GM12878 (cell line): ENCODE measurements at regions not wholly inside any gene's neighbourhood (a gene's known extent, or its start where the extent isn't known, plus 50 kb on each side); places are given as distances from the start of the nearest gene placed in this dataset.

ENCODE experiments used
- ATAC-seq: fragments of 200-7000 bp; cut with Tn5 transposase; 3 replicates; pipeline ENCODE4 v1.9.1; 2020; ENCODE audit warnings: mild to moderate bottlenecking, moderate library complexity
- BruUV-seq: library from RNA; stranded (reverse); fragments of 400-500 nt; replicated peaks from 2 replicates; lab custom pipeline; 2021; lab: Mats Ljungman, UMichigan
- CTCF ChIA-PET: fragments of 300-600 bp; sonication (Branson Sonifier 250); formaldehyde crosslinking; extraction: SDS; loops from one replicate; lab custom pipeline; 2021; ENCODE audit warnings: inconsistent platforms; lab: Yijun Ruan, JAX
- POLR2A ChIA-PET: fragments of 350-600 bp; formaldehyde crosslinking; extraction: SDS; loops from one replicate; lab custom pipeline; 2021; ENCODE audit warnings: inconsistent platforms; lab: Charles Lee
- RAD21 ChIA-PET: fragments of 300-600 bp; sonication (Branson Sonifier 250); formaldehyde crosslinking; loops from one replicate; lab custom pipeline; 2023; ENCODE audit warnings: antibody characterized with exemption; ENCODE audit not compliant: unreplicated experiment; lab: Charles Lee
- SMC1A ChIA-PET: fragments of 300-600 bp; sonication (Branson Sonifier 250); formaldehyde crosslinking; loops from one replicate; lab custom pipeline; 2023; ENCODE audit not compliant: unreplicated experiment, uncharacterized antibody; lab: Charles Lee
- DNase-seq: peaks from one replicate; pipeline ENCODE4 v3.0.0-alpha.2; 2011; ENCODE audit warnings: low read depth, low spot score
- FAIRE-seq: peaks from 3 replicates; lab custom pipeline; 2011; peaks lifted over from hg19 to GRCh38; lab: Jason Lieb, UNC
- H2AFZ ChIP-seq: 2 replicates; pipeline ENCODE4 v1.6.0; 2011; ENCODE audit warnings: low read depth, low read length, control low read depth; ENCODE audit not compliant: control insufficient read depth
- H3K27ac ChIP-seq: 2 replicates; pipeline ENCODE4 v1.5.1; 2011; ENCODE audit warnings: control low read depth; ENCODE audit not compliant: control insufficient read depth, insufficient read depth
- H3K27me3 ChIP-seq, 2 experiments: replicated peaks in 1 of 2; 2 replicates each; pipeline versions ENCODE4 v1.6.0 to v1.6.1; 2011; ENCODE audit warnings: low read length in 1 of 2; ENCODE audit not compliant: control insufficient read depth in 2 of 2, insufficient read depth in 2 of 2
- H3K36me3 ChIP-seq, 2 experiments: 2 replicates each; pipeline ENCODE4 v1.5.1; 2011; ENCODE audit warnings: low read length in 1 of 2; ENCODE audit not compliant: control insufficient read depth in 2 of 2, insufficient read depth in 2 of 2
- H3K4me1 ChIP-seq: 2 replicates; pipeline ENCODE4 v1.6.1; 2011; ENCODE audit warnings: mild to moderate bottlenecking, low read length, moderate library complexity, mixed read lengths; ENCODE audit not compliant: control insufficient read depth, insufficient read depth
- H3K4me2 ChIP-seq: 2 replicates; pipeline ENCODE4 v1.6.0; 2011; ENCODE audit warnings: control low read depth; ENCODE audit not compliant: control insufficient read depth, insufficient read depth
- H3K4me3 ChIP-seq: fragments of 200-600 bp; sonication (generic); 2 replicates; pipeline ENCODE4 v1.5.1; 2016
- H3K79me2 ChIP-seq: 2 replicates; pipeline ENCODE4 v1.6.0; 2011; ENCODE audit warnings: low read length; ENCODE audit not compliant: control insufficient read depth, insufficient read depth
- H3K9ac ChIP-seq: 2 replicates; pipeline ENCODE4 v1.8.0; 2011; ENCODE audit warnings: low read length, control low read depth, mixed read lengths; ENCODE audit not compliant: control insufficient read depth, insufficient read depth
- H3K9me3 ChIP-seq: replicated peaks from 3 replicates; pipeline ENCODE4 v1.5.1; 2011; ENCODE audit warnings: mild to moderate bottlenecking, low read length; ENCODE audit not compliant: control insufficient read depth, insufficient read depth
- H4K20me1 ChIP-seq: 2 replicates; pipeline ENCODE4 v1.6.0; 2011; ENCODE audit not compliant: control insufficient read depth, insufficient read depth
- BHLHE40 ChIP-seq, 2 experiments: fragments of 450-650 bp in 1 of 2; IDR thresholded peaks; 2 replicates each; pipeline ENCODE4 v1.6.1; 2011 to 2017; ENCODE audit warnings: low read depth in 2 of 2, borderline replicate concordance in 1 of 2, improper control_type of control experiment in 1 of 2, low read length in 1 of 2, mild to moderate bottlenecking in 1 of 2
- ETV6 ChIP-seq, 2 experiments: fragments of 450-650 bp in 1 of 2; IDR thresholded peaks in 1 of 2; conservative IDR thresholded peaks in 1 of 2; 2 replicates each; pipeline ENCODE4 v1.6.1; 2014; ENCODE audit warnings: antibody characterized with exemption in 1 of 2, borderline replicate concordance in 1 of 2, low read depth in 1 of 2, mild to moderate bottlenecking in 1 of 2, moderate library complexity in 1 of 2
- HCFC1 ChIP-seq: fragments of 150-350 bp; IDR thresholded peaks from 2 replicates; pipeline ENCODE4 v1.6.1; 2014; ENCODE audit warnings: low read length
- MEF2B ChIP-seq: fragments of 450-650 bp; IDR thresholded peaks from 2 replicates; pipeline ENCODE4 v1.6.1; 2018; ENCODE audit warnings: mild to moderate bottlenecking, moderate library complexity; ENCODE audit not compliant: partially characterized antibody, poor library complexity, severe bottlenecking
- NFXL1 ChIP-seq: fragments of 450-650 bp; IDR thresholded peaks from 2 replicates; pipeline ENCODE4 v1.6.1; 2017; ENCODE audit warnings: antibody characterized with exemption, mild to moderate bottlenecking, borderline replicate concordance
- NR2F1 ChIP-seq: fragments of 450-650 bp; conservative IDR thresholded peaks from 2 replicates; pipeline ENCODE4 v1.6.1; 2017; ENCODE audit warnings: mild to moderate bottlenecking
- RBBP5 ChIP-seq: fragments of 200-600 bp; sonication (generic); conservative IDR thresholded peaks from 2 replicates; pipeline ENCODE4 v1.6.1; 2016
- SREBF1 ChIP-seq: IDR thresholded peaks from 2 replicates; pipeline ENCODE4 v1.6.1; 2012; ENCODE audit warnings: mild to moderate bottlenecking, low read length
- TCF7 ChIP-seq: IDR thresholded peaks from 2 replicates; pipeline ENCODE4 v1.6.1; 2014; ENCODE audit warnings: antibody characterized with exemption, borderline replicate concordance
- ZSCAN29 ChIP-seq: fragments of 450-650 bp; IDR thresholded peaks from 2 replicates; pipeline ENCODE4 v1.6.1; 2017; ENCODE audit warnings: mild to moderate bottlenecking, moderate library complexity
- ZZZ3 ChIP-seq: IDR thresholded peaks from 2 replicates; pipeline ENCODE4 v1.6.1; 2011; ENCODE audit warnings: low read depth; ENCODE audit not compliant: control insufficient read depth, insufficient read length
- WGBS: methylation state at CpG from one replicate; pipeline ENCODE4 v1.1.6; 2016; ENCODE audit warnings: low lambda C conversion rate; ENCODE audit not compliant: insufficient replicate concordance, insufficient coverage; ENCODE audit errors: missing lambda C conversion rate; 5-methylcytosine and 5-hydroxymethylcytosine counted together
- in situ Hi-C: fragments of 300-500 bp; cut with MboI; formaldehyde crosslinking; loops from 9 replicates; pipeline ENCODE4 v1.14.3; 2018; ENCODE audit warnings: mixed read lengths
- intact Hi-C: fragments of 100-400 bp; cut with micrococcal nuclease; formaldehyde crosslinking; loops from one replicate; pipeline ENCODE4 v1.14.2; 2022; ENCODE audit not compliant: unreplicated experiment
- TF ChIP-seq, protein P1 (sequence below): fragments of 450-650 bp; IDR thresholded peaks from 2 replicates; pipeline ENCODE4 v1.6.1; 2017; ENCODE audit warnings: mild to moderate bottlenecking, moderate library complexity
- TF ChIP-seq, protein P2 (sequence below): fragments of 150-350 bp; IDR thresholded peaks from 2 replicates; pipeline ENCODE4 v1.6.1; 2014; ENCODE audit warnings: mild to moderate bottlenecking, low read depth, low read length

DNA sequence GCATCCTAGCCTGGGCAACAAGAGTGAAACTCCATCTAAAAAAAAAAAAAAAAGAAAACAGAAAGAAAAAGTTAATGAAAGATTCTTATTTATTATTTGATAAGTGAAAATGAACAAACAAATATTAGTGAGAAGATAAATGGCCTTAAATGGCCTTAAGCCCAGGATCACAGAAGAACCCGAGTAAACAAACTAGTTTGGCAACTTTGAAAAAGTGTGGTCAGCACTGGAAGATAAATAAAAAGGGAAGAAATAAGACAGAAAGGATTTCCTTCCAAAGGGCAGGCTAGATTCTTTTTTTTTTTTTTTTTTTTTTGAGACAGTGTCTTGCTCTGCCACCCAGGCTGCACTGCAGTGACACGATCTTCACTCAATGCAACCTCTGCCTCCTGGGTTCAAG lies 692.4 kb downstream of the CPS1 start:
- TF ChIP-seq ZSCAN29, result no peak
- ChIA-PET CTCF (interaction anchor here (0.5 kb wide), 1 partner anchor 164 kb away, joined by 7 read pairs; no protein-coding TSS in a partner anchor), POLR2A (no interaction called here), RAD21 (no interaction called here), SMC1A (no interaction called here)
- H3K27me3 ChIP-seq, result no peaks in the 10 kb centered on the region
- H3K9ac ChIP-seq, result no peak overlapping the region
- H3K4me2 ChIP-seq, result no peak overlapping the region
- WGBS, result 0% methylated on average over 1 of the region's 2 CpGs
- H3K4me1 ChIP-seq, result no peaks in the 10 kb centered on the region
- in situ Hi-C loops, result no loop called here
- DNase-seq (no peak), ATAC-seq (no peak), FAIRE-seq (no peak)
- intact Hi-C loops, result no loop called here
- H2AFZ ChIP-seq, result no peak overlapping the region
- H3K4me3 ChIP-seq, result no peak overlapping the region
- H3K9me3 ChIP-seq, result no peaks in the 10 kb centered on the region
- H3K36me3 ChIP-seq, result no peaks in the 10 kb centered on the region
- BruUV-seq, result no TSS peak
- H3K27ac ChIP-seq, result no peak overlapping the region
- H4K20me1 ChIP-seq, result no peaks in the 10 kb centered on the region
- H3K79me2 ChIP-seq, result no peaks in the 10 kb centered on the region

DNA sequence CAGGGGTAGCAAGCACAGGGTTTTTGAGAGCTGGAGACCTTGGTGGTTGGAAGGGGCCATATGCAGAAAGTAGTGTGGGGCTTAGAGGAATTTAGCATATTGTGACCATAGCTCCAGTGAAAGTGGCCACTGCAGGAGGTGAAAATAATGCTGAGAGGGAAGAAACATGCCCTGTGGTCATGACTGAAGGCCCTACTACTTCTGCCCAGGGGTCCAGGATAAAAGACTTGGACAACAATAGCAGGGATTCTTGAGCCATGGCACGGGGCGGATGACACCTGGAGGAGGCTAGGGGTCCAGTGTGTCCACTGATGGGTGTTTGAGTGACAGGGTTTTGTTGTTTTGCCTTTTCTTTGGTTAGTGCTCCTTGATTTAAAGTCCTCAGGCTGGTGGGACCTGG lies 694.6 kb downstream of the CPS1 start:
- in situ Hi-C loops (no loop called here), intact Hi-C loops (no loop called here)
- SMC1A ChIA-PET, result interaction anchor here (0.7 kb wide), 1 partner anchor 139 kb away, joined by 3 read pairs; no protein-coding TSS in a partner anchor
- Histone ChIP-seq H4K20me1 (no peaks in the 10 kb centered on the region), H3K79me2 (no peaks in the 10 kb centered on the region), H3K9me3 (no peaks in the 10 kb centered on the region), H3K9ac (no peak overlapping the region), H3K4me2 (no peak overlapping the region), H3K27ac (no peak overlapping the region), H3K27me3 (no peaks in the 10 kb centered on the region), H2AFZ (no peak overlapping the region), H3K36me3 (no peaks in the 10 kb centered on the region), H3K4me3 (no peak overlapping the region), H3K4me1 (no peaks in the 10 kb centered on the region)
- DNase-seq (no peak), ATAC-seq (no peak), FAIRE-seq (no peak)
- RAD21 ChIA-PET, result no interaction called here
- 37% methylated on average over 2 of the region's 2 CpGs for WGBS
- CTCF ChIA-PET, result no interaction called here
- no TSS peak for BruUV-seq
- POLR2A ChIA-PET, result no interaction called here
- no peak for TF ChIP-seq ZZZ3
- TF ChIP-seq SREBF1, result no peak
- no peak for TF ChIP-seq NR2F1
- no peak for TF ChIP-seq NFXL1
- no peak for TF ChIP-seq RBBP5
- TF ChIP-seq, protein P1, sequence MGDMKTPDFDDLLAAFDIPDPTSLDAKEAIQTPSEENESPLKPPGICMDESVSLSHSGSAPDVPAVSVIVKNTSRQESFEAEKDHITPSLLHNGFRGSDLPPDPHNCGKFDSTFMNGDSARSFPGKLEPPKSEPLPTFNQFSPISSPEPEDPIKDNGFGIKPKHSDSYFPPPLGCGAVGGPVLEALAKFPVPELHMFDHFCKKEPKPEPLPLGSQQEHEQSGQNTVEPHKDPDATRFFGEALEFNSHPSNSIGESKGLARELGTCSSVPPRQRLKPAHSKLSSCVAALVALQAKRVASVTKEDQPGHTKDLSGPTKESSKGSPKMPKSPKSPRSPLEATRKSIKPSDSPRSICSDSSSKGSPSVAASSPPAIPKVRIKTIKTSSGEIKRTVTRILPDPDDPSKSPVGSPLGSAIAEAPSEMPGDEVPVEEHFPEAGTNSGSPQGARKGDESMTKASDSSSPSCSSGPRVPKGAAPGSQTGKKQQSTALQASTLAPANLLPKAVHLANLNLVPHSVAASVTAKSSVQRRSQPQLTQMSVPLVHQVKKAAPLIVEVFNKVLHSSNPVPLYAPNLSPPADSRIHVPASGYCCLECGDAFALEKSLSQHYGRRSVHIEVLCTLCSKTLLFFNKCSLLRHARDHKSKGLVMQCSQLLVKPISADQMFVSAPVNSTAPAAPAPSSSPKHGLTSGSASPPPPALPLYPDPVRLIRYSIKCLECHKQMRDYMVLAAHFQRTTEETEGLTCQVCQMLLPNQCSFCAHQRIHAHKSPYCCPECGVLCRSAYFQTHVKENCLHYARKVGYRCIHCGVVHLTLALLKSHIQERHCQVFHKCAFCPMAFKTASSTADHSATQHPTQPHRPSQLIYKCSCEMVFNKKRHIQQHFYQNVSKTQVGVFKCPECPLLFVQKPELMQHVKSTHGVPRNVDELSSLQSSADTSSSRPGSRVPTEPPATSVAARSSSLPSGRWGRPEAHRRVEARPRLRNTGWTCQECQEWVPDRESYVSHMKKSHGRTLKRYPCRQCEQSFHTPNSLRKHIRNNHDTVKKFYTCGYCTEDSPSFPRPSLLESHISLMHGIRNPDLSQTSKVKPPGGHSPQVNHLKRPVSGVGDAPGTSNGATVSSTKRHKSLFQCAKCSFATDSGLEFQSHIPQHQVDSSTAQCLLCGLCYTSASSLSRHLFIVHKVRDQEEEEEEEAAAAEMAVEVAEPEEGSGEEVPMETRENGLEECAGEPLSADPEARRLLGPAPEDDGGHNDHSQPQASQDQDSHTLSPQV, result no peak
- no peak for TF ChIP-seq MEF2B
- TF ChIP-seq, protein P2, sequence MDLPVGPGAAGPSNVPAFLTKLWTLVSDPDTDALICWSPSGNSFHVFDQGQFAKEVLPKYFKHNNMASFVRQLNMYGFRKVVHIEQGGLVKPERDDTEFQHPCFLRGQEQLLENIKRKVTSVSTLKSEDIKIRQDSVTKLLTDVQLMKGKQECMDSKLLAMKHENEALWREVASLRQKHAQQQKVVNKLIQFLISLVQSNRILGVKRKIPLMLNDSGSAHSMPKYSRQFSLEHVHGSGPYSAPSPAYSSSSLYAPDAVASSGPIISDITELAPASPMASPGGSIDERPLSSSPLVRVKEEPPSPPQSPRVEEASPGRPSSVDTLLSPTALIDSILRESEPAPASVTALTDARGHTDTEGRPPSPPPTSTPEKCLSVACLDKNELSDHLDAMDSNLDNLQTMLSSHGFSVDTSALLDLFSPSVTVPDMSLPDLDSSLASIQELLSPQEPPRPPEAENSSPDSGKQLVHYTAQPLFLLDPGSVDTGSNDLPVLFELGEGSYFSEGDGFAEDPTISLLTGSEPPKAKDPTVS, result no peak
- TF ChIP-seq TCF7, result no peak
- no peak for TF ChIP-seq ETV6 (conservative IDR thresholded peaks at IDR 0.05 in 1 of 2, IDR thresholded peaks at IDR 0.05 in 1 of 2; ENCODE audit: borderline replicate concordance in 1 of 2, low read depth in 1 of 2)
- TF ChIP-seq HCFC1, result no peak
- no peak for TF ChIP-seq BHLHE40 (IDR thresholded peaks at IDR 0.05; ENCODE audit: borderline replicate concordance in 1 of 2, low read depth in 2 of 2, low read length in 1 of 2)
